Erythroblast (primary cell): ENCODE measurements at regions not wholly inside any gene's neighbourhood (a gene's known extent, or its start where the extent isn't known, plus 50 kb on each side); places are given as distances from the start of the nearest gene placed in this dataset.

Source experiments
- GATA1 ChIP-seq: IDR thresholded peaks from 2 replicates; pipeline ENCODE4 v1.6.1; 2011; ENCODE audit warnings: low read depth, mild to moderate bottlenecking, control low read depth, low read length, moderate library complexity
- POLR2A ChIP-seq: IDR thresholded peaks from 2 replicates; pipeline ENCODE4 v1.6.1; 2011; ENCODE audit warnings: mild to moderate bottlenecking, low read length

DNA sequence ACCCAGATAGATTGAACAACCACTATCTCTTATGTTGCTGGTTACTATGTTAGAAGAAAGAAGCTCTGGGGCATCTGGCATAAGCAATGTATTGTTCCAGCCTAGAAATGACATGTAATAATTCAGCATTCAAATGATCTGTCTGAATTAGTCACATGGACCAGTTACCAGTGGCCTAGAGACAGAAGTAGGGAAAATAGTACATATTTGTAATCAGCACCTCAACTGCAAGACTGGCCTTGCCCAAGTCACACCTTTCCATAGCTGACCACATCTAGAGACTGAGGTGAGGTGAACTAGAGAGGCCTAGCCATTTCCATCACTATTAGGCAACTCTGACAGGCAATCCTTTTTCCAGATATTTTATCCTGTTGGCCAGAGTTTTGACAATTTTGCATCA is 315.6 kb upstream of the KCND2 start:
- no peak for TF ChIP-seq POLR2A
- no peak for TF ChIP-seq GATA1
